ENCODE measurements at regions not wholly inside any gene's neighbourhood (a gene's known extent, or its start where the extent isn't known, plus 50 kb on each side); places are given as distances from the start of the nearest gene placed in this dataset.

DNA sequence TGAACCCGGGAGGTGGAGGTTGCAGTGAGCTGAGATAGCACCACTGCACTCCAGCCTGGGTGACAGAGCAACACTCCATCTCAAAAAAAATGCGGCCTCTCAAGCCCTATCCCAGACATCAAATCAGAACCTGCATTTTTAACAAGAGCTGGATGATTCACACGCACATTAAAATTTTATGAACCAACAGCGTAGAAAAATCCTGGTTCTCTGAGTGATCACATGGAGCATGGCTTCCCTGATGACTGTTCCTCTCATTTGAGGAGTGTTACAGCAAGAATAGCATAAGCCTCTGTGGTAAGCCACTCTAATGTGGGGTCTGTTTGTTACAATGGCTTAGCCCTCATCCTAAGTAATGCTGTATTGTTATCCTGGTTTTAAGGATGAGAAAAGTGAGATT is 163.6 kb downstream of the BRMS1L start:
- DNase-seq, result no peak

DNA sequence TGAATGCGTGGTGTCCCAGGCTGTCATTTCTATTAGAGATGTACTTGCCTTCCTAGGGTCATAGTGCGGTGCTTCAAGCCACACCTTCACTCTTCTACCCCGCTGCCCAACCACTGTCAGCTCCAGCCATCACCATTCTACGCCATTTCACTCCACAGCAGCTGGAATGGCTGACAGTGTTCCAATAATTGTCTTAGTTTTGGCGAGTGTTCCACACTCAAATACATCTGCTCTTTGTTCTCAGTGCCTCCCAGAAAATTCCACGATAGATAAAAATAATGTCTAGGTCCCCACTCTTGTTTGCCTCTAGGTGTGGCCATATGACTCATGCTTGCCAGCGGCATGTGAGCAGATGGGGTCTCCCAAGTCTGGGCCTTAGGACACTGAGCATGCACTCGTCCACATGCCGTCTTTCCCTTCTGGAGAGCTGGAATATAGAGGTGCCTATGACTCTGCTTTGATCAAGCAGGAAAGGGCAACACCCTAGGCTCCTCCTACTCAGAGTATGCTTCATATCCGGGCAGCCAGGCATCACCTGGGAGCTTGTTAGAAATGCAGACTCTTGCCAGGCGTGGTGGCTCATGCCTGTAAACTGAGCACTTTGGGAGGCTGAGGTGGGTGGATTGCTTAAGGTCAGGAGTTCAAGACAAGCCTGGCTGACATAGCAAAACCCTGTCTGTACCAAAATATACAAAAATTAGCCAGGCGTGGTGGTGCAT is 163.0 kb downstream of the BRMS1L start:
- DNase-seq, result peak in 19 of 56 donors; percentile 11 to 72 (median 45)

DNA sequence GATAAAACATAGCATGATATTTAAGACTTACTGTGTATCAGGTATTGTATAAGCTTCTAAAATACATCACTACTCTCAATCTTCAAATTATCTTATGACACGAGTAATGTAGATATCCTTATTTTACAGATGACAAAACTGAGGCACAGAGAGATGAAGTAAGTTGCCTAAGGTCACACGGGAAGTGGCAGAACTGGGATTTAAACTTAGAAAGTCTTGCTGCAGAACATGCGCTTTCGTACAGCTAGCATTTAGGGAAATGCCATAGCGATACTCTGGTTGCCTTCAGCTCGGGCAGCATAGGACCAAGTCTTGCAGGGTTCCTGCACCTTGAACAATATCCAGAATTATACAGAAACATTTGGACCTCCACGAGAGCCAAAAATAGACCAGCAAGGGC is 162.4 kb downstream of the BRMS1L start:
- DNase-seq, result no peak

DNA sequence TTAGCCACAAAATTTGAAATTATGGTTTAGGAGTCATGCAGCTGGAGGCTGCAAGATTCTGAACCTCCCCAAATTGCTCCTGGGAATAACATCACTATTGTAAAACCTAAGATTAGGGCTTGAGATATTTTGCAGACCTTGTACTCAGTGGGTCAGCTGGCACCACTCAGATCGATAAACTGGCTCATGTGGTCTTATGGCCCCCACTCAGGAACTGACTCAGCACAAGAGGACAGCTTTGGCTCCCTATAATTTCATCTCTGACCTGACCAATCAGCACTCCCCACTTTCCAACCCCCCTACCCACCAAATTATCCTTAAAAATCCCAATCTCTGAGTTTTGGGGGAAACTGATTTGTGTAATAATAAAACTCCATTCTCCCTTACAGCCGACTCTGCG is 161.6 kb downstream of the BRMS1L start:
- no peak for DNase-seq

DNA sequence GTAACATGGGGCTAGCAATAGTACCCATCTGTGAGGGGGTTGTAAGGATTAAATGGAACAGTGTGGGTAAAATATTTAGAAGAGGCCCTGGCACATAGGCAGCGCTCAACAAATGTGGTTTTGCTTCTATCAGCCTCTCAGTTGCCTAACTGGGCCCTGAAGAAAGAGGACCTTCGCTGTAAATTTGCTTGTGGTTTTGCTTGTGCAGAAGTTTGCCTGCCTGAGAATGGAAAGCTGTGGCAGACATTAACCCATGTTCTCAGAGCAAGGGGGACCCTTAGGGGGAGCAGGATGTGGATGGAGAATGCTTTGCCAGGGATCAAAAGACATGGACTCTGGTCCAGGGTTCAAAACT is 160.1 kb downstream of the BRMS1L start:
- peak in 4 of 56 donors; percentile 21 to 58 (median 47) for DNase-seq

DNA sequence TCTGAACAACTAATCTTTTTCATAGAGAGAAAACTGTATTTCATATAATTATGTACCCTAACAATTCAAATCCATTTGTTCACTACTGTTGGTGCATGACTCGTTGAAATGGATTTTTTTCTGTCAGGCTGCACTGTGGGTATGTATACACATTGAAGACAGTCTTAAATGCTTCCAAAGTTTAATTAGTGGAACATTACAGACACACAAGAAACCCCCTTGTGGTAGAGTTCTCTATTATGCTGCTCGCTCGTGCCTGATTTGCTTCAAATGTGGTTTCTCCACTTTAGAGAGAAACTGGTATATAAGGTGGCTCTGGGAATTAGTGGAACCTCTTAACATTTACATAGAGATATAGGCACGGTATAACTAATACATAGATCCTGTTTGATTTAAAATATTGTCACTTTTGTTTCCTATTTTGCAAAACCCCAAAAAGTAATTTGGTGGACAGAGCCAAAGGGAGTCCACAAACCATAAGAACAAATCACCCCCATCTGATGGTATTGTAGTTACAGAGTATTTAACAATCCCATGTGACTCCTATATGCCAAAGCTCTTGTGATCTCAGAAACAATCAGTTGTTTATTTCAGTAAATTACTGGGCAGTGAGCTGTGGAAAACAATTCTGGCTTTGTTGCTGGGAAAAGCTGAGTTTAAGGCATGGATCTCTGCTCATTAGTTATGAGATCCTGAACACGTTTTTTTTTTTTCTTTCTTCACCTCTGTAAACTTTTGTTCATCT is 159.5 kb downstream of the BRMS1L start:
- peak in 14 of 56 donors; percentile 7 to 79 (median 24) for DNase-seq

DNA sequence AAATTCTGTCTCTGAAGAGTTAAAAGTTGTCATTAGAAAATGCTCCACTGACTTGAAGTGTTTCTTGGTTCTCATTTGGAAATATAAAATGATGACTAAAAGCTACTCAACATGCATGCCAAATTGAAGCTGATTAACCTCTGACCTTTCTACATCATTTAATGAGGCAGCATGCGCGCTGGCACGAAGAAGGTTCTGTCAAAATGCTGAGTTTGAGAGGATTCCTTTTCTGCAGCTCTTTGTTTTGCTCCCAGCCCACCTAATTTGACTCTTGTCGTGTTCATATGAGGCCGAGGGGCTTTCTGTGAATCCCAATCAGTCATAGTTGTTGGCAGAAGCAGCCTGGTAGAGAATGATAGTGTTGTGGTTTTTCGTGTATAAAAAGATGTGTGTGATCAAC is 153.4 kb downstream of the BRMS1L start:
- no peak for DNase-seq

DNA sequence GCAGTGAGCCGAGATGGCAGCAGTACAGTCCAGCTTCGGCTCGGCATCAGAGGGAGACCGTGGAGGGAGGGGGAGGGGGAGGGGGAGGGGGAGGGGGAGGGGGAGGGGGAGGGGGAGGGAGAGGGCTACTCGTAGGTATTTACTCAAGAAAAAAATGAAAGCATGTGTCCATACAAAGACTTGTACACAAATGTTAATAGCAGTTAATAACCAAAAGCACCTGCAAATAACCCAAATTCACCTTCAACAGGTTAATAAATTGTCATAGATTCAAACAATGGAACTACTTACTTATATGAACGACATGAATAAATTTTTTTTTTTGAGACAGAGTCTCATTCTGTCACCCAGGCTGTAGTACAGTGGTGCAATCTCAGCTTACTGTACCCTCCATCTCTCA is 152.4 kb downstream of the BRMS1L start:
- no peak for DNase-seq

DNA sequence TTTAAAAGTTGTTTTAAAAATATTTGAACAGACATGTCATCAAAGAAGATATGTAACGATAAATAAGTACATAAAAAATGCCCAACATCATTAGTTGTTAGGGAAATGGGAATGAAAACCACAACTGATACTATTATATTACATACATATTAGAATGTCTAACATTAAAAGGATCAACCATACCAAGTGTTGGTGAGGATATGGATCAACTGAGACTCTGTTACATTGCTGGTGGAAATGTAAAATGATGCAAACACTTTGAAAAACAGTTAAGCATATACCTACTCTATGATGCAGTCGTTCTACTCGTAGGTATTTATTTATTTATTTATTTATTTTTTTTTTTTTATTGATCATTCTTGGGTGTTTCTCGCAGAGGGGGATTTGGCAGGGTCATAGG is 149.7 kb downstream of the BRMS1L start:
- DNase-seq, result no peak

DNA sequence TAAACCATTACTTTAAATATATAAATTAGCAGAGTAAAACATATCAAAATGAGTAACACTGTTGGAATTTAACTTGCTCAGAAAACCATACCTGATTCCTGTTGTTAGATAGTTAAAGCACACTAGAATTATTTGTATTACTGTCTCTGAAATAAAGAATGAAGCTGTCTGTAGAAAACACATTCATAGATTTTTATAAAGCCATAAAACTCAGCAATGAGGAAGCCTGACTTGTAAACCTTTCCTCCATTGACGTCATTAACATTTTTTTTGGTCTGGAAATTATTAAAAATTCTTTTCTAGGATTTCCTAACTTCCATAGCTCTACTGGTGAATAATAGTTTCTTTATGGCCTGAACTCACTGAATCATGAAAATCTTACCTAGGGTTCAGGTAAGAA is 147.6 kb downstream of the BRMS1L start:
- no peak for DNase-seq

DNA sequence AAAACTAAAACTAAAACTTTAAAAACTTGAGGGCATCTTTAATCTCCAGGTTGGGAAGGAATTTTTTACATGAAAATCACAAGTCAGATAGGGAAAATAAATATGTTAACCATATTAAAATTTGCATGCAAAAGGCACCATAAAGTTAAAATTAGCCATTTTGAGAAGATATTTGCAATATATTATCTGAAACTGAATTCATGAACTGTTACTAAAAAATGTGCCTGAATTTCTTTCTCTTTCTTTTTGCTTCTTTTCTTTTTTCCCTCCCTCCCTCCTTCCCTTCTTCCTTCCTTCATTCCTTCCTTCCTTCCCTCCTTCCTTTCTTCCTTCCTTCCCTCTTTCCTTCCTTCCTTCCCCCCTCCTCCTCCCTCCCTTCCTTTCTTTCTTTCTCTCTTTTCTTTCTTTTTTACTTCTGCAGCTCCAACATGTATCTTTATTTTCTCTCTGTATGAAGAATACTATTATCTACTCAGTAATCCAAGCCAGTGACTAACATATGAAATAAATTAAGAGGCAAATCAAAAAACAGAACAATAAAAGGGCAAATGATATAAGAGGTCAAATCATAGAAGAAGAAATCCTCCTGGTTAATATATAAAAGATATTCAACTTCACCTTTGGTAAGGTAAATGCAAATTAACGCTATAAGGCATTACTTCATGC is 146.0 kb downstream of the BRMS1L start:
- no peak for DNase-seq

DNA sequence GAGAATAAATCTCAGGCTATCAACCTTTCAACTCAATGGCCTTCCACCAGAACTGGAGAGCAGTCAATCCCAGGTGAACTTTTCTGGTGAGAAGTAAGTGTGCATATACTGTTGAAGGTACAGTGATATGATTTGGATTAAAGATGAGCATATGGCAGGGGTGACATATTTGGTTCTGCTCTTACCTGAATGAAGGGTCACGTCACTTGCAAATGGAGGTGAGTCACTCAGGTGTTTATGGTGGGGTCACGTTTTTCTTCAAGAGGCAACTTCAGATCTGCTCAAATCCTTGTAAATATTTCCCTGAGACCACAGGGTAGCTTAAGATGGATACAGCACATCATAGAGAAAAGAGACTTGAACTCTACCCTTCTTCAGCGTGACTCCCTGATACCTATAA is 143.2 kb downstream of the BRMS1L start:
- DNase-seq, result no peak

DNA sequence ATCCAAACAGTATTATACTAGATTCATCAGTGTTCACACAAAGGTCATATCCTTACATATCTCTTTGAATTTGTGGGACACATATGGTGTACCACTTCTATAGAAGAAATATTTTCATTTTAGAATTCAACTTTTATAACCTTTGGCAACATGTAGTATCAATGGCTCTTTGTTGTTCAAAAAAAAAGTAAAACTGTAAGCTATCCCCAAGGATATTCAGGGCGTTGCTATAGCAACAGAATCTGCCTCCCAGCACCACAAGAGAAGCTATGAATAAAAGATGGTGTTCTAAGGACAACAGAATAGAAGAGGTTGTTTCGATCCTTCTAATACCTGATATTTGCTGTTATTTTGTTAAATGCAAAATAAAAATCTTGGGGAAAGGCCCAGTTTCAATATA is 139.3 kb downstream of the BRMS1L start:
- peak in 20 of 56 donors; percentile 6 to 67 (median 25) for DNase-seq

DNA sequence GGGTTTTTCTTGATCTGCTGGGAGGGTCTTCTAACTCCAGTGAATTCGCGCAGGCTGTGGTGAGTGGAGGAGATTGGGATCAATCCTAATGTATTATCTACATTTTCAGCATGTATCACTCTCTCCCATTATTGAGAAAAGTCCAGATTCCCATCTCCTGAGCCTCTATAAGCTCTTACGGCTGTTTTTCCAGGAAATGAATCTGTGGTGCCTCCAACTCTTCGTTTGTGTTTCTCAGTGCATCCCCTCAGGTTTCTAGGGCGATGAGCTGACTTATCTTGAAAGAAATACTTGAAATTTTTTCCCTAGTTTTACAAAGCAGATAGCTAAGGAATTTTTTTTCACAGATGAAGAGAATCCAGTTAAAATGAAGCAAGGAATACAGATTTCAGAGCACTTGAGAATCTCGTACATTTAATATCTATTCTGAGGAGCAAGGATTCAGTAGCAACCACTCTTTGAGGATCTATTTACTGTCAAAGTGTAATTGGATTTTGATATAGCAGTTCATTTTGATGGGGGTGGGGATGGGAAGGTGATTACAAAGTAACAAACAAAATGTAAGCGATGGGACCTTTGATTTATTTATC is 138.7 kb downstream of the BRMS1L start:
- no peak for DNase-seq

DNA sequence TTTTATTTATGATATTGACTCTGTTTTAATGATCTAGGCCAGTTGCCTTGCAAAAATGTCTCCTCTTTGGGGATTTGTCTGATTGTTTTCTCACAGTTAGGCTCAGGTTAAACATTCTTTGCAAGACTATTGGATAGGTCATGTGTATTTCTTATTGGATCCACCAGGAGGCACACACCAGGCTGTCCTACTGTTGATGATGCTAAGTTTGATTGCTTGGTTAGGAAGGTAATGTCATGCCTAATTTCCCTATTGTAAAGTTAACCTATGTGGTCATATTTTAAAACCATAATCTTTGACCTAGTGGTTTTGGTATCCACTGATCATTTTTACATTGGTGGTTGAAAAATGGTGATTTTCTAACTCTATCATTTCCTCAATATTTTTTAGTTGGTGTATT is 137.1 kb downstream of the BRMS1L start:
- DNase-seq, result no peak

DNA sequence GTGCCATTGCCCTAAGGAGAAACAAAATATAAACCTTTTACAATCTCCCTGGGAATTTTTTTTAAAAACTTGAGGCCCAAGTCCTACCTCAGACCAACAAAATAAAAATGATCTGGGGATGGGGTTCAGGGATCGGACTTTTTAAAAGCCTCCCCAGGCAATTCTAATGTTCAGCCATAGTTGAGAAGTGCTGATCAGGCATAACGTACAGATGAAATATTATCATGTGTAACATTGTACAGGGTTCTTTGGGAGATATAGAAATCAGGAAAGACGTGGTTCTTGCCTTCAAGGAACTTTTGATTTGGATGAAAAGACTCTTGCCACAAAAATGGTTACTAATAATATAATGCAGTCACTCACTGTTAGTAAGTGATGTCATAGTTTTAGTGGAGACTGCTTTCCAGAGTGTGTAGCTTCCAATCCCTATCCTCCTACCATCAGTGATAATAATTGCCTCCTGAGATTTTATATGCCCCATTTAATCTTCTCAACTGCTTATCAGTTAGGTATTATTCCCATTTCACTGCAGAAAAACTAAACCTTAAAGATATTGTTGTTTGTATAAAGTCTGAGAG is 135.6 kb downstream of the BRMS1L start:
- DNase-seq, result no peak

DNA sequence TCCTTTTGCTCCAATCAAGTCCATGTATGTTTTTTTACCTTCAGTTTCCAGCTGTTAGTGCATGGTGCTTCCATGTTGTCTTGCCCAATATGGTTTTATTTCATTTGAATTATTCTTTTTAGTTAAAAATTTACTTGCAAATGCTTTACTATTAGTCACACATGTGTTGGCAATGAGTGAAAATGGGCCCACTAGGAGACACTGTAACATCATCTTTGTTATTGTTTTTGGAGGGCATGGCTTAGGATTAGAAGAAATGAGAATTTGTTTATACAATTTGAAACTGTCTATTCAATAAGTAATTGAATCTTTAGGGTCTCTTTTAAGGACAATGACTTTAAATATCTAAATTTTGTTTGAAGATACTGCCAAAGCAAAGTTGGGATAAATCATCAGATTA is 133.7 kb downstream of the BRMS1L start:
- DNase-seq, result peak in 2 of 56 donors; percentile 16 to 39

DNA sequence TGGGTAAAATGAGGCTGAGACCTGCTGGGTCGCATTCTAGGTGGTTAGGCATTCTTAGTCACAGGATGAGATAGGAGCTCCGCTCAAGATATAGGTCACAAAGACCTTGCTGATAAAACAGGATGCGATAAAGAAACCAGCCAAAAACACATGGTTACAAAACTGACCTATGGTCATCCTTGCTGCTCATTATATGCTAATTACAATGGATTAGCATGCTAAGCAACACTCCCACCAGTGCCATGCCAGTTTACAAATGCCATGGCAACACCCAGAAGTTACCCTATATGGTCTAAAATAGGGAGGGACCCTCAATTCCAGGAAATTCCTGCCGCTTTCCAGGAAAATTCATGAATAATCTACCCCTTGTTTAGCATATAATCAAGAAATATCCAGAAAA is 132.4 kb downstream of the BRMS1L start:
- DNase-seq, result no peak

DNA sequence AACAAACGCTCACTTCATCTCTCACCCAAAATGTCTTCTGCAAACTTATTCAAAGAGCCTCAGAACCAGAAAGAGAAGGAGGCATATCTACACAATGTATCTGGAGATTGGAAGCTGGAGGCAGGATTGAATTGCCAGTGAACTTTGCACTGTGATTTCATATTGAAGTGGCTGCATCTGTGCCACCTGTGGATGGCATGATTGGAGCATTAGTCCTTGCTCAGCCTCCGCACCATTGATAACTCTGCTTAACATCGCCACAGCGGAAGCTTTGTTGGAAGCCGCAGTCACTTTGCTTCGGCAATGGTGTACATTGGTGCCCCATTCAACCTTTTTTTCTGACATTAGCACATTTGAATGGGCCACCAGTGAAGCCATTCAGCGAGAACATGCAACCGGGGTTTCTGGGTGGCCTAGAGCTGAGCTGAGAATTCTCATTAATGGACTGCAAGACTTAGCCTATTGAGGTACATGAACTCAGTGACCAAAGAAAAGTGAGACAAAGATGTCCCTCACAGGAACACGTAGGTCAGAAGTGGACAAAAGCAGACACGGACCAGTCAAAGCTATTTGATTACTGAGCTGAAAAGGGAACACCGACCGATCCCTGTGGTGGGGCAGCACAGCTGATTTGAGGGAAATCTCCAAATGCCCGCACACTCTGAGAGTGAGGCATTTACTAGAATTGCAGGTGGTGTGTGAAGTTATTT is 130.4 kb downstream of the BRMS1L start:
- DNase-seq, result no peak

DNA sequence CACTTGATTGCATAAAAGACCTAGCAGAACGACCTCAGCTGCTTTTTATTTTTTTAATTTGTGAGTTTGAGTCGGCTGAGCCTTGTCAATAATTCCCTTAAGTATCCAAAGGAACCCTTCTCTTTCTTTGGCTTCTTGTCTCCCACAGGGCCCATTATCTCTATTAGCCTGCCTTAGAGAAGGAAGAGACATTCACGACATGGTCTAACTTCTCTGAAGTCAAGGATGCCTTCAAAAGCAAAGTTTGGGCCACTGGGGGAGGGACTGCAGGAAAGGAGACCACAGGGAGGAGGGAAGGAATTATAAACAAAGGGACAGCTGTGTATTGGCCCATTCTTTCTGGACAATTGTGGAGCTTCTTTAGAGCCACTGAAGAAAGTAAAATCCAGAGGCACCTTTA is 126.4 kb downstream of the BRMS1L start:
- no peak for DNase-seq

DNA sequence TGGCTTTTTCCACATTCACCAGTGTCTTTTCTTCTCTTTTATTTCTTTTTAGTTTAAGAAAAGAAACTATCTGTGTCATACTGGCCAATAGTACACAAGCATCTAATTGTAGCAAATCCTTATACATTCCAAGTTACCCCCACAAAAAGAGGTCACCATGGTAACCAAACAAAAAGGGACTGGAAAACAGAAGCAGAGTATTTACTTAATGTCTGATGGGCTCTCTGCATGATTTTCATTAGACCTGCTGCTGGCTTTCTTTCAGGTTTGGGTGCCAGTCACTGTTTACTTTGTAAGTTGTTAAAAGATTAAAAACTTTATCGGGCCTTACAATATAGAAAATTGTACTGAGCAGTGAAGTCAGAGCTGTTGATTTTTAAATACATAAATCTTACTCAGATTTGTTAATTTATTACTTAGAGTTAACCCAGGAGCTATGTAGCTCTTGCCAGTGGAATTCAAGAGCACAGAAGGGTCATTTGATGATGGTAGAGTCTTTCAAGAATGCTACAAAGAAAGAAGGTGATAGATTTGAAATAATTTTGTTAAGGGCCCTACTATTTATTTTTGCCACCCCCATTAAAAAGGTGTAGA is 123.9 kb downstream of the BRMS1L start:
- no peak for DNase-seq
